SJSA1 (cell line): ENCODE measurements at regions not wholly inside any gene's neighbourhood (a gene's known extent, or its start where the extent isn't known, plus 50 kb on each side); places are given as distances from the start of the nearest gene placed in this dataset.
A peak's percentile ranks its signal among the peaks of the same experiment; 100 is the strongest.

Experiments
- DNase-seq, 2 experiments: peaks; one replicate each; pipeline ENCODE4 v3.0.0-alpha.2; 2015 to 2020; ENCODE audit warnings: low spot score in 2 of 2, low read depth in 1 of 2
- H3K27ac ChIP-seq: fragments of 250-450 bp; sonication (Bioruptor Pico); 2 replicates; pipeline ENCODE4 v1.5.1; 2020; ENCODE audit warnings: mild to moderate bottlenecking, moderate library complexity
- H3K27me3 ChIP-seq: fragments of 250-450 bp; sonication (Bioruptor Pico); replicated peaks from 2 replicates; pipeline ENCODE4 v1.5.1; 2020; ENCODE audit warnings: mild to moderate bottlenecking, moderate library complexity
- H3K36me3 ChIP-seq: fragments of 250-450 bp; sonication (Bioruptor Pico); 2 replicates; pipeline ENCODE4 v1.5.1; 2020; ENCODE audit warnings: mild to moderate bottlenecking
- H3K4me1 ChIP-seq: fragments of 250-450 bp; sonication (Bioruptor Pico); replicated peaks from 2 replicates; pipeline ENCODE4 v1.6.1; 2021; ENCODE audit warnings: mild to moderate bottlenecking
- H3K4me3 ChIP-seq: fragments of 250-450 bp; sonication (Bioruptor Pico); 2 replicates; pipeline ENCODE4 v1.5.1; 2020; ENCODE audit warnings: mild to moderate bottlenecking
- H3K9me3 ChIP-seq: fragments of 250-450 bp; sonication (Bioruptor Pico); replicated peaks from 2 replicates; pipeline ENCODE4 v1.5.1; 2020; ENCODE audit warnings: mild to moderate bottlenecking

DNA sequence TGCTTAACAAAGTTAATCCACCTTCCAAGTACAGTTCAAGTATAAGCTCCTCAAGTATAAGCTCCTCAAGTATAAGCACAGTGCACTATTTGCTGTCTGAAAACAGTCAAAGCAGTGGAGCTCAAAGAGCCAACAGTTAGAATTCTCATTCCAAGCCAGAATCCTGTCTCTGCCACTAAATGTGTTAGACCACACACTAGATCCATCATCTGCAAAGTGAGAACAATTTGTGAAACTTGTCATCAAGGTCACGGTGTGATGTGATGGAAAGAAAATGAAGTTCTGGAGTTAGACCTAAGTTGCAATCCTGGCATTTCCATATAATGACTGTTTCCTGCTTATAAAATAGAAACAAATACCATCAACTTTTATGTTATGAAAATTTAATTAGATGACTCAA lies 602.5 kb downstream of the TNS3 start:
- Histone ChIP-seq H3K36me3 (no peaks in the 10 kb centered on the region), H3K9me3 (no peaks in the 10 kb centered on the region)
- no peak for DNase-seq

GRCh38 chr7:46975493-46975892 lies 606.4 kb downstream of the TNS3 start:
- no peak for DNase-seq
- peaks cover 17% of the 10 kb centered on the region for H3K4me1 ChIP-seq
- no peaks in the 10 kb centered on the region for H3K9me3 ChIP-seq
- no peaks in the 10 kb centered on the region for H3K27me3 ChIP-seq
- H3K27ac ChIP-seq: no peak overlapping the region
- no peak overlapping the region for H3K4me3 ChIP-seq
- no peaks in the 10 kb centered on the region for H3K36me3 ChIP-seq

More for the DNA sequence above, 602.5 kb downstream of the TNS3 start:
- H3K27ac ChIP-seq: no peak overlapping the region
- no peaks in the 10 kb centered on the region for H3K4me1 ChIP-seq
- no peak overlapping the region for H3K4me3 ChIP-seq
- no peaks in the 10 kb centered on the region for H3K27me3 ChIP-seq

DNA sequence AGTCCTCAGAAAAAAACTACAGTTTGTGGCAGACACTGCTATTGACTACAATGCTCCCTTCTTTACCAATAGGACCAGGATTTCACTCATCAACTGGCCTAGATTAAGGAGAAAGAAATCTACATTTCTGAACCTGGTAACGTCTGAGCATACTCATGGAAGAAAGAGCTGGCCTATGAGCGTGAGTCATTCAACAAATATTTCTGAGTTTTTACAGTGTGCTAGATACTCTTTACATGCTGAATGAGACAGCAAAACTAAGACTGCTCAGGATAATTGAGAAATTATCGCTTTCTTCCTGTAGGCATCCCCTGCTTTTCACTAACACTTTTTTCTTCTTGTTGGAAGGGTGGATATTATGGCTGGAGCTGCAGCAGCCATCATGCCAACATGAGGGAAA lies 609.7 kb downstream of the TNS3 start:
- Histone ChIP-seq H3K27ac (peak overlapping the region; percentile 94), H3K4me1 (peaks cover 17% of the 10 kb centered on the region), H3K27me3 (no peaks in the 10 kb centered on the region), H3K36me3 (no peaks in the 10 kb centered on the region), H3K4me3 (no peak overlapping the region), H3K9me3 (no peaks in the 10 kb centered on the region)
- peak; percentile 48 to 89 for DNase-seq

DNA sequence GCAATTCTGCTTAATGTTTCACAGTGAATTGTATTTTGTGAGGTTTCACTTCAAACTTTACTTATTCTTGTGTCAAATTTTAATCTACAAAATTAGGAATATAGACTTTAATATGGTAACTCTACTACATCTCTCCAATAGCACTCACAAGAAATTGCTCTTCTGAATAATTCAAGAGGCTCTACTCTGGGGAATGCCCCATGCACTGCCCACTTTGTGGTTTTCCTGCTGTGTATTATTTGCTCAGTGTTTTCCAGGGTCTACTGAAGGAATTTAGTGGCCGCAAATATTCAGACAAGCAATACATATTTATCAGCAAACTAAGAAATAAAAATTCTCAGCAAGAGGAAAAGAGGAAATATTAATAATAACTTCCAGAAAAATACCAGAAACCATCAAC lies 611.4 kb downstream of the TNS3 start:
- H3K4me1 ChIP-seq: peaks cover 17% of the 10 kb centered on the region
- H3K9me3 ChIP-seq: no peaks in the 10 kb centered on the region
- H3K27me3 ChIP-seq: no peaks in the 10 kb centered on the region
- H3K36me3 ChIP-seq: no peaks in the 10 kb centered on the region
- H3K27ac ChIP-seq: no peak overlapping the region
- no peak overlapping the region for H3K4me3 ChIP-seq
- DNase-seq: no peak

DNA sequence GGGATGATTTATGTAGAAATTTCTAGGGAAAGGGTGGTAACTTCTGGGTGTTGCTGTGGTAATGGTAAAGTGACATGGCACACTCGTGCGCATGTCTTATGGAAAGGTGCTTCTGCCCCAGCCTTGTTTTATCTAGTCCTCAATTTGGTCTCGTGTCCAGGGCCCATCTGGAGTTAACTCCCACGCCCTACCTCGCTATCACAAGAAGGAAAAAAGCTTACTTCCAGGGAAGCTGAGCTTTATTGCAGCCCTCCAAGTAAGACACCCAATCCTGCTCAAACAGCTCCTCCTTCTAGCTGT lies 611.8 kb downstream of the TNS3 start:
- H3K27ac ChIP-seq: no peak overlapping the region
- peaks cover 17% of the 10 kb centered on the region for H3K4me1 ChIP-seq
- no peaks in the 10 kb centered on the region for H3K9me3 ChIP-seq
- no peaks in the 10 kb centered on the region for H3K27me3 ChIP-seq
- H3K36me3 ChIP-seq: no peaks in the 10 kb centered on the region
- DNase-seq: no peak
- no peak overlapping the region for H3K4me3 ChIP-seq

DNA sequence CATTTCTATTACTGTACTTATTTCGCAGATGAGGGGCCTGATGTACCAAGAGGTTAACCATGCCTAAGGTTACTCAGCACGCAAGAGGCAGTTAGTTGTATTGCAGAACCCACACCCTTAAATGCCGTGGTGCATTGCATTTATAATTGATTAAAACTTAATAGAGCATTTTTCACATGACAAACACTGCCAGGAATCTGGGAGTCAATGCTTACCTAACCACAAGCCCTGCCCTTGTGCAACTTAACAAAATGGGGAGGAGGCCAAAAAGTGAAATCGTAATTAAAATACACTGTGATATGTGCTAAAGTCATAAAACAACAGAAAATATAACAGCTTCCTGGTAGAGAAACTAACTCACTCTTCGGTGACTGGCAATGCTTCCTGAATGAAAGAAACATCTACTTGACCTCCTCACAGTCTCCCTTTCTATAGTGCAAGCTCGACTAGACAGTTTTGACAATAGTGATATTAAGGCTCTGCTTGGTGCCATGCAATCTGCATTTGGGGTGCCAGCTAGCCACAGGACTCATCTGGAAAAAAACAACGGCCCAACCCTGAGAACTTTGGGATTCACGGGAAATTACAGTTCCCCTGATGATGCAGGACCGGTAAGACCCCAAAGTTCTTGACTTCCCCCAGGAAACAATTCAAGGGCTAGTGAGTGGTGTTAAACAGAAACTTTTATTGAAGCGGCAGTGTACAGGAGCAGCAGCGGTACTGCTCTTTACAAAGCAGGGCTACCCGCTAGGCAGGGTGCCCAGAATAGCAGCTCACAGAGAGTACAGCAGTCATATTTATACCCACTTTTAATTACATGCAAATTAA lies 612.4 kb downstream of the TNS3 start:
- H3K4me3 ChIP-seq: no peak overlapping the region
- H3K9me3 ChIP-seq: no peaks in the 10 kb centered on the region
- no peak overlapping the region for H3K27ac ChIP-seq
- no peaks in the 10 kb centered on the region for H3K36me3 ChIP-seq
- H3K4me1 ChIP-seq: peaks cover 17% of the 10 kb centered on the region
- no peak for DNase-seq
- H3K27me3 ChIP-seq: no peaks in the 10 kb centered on the region

GRCh38 chr7:46968003-46968402 lies 613.9 kb downstream of the TNS3 start:
- no peak overlapping the region for H3K4me3 ChIP-seq
- H3K36me3 ChIP-seq: no peaks in the 10 kb centered on the region
- no peaks in the 10 kb centered on the region for H3K9me3 ChIP-seq
- peaks cover 15% of the 10 kb centered on the region for H3K4me1 ChIP-seq
- no peaks in the 10 kb centered on the region for H3K27me3 ChIP-seq
- H3K27ac ChIP-seq: no peak overlapping the region
- DNase-seq: no peak

GRCh38 chr7:46963719-46964118 lies 618.2 kb downstream of the TNS3 start:
- Histone ChIP-seq H3K9me3 (no peaks in the 10 kb centered on the region), H3K27me3 (no peaks in the 10 kb centered on the region), H3K27ac (no peak overlapping the region), H3K36me3 (no peaks in the 10 kb centered on the region), H3K4me1 (no peaks in the 10 kb centered on the region), H3K4me3 (no peak overlapping the region)
- DNase-seq: no peak

DNA sequence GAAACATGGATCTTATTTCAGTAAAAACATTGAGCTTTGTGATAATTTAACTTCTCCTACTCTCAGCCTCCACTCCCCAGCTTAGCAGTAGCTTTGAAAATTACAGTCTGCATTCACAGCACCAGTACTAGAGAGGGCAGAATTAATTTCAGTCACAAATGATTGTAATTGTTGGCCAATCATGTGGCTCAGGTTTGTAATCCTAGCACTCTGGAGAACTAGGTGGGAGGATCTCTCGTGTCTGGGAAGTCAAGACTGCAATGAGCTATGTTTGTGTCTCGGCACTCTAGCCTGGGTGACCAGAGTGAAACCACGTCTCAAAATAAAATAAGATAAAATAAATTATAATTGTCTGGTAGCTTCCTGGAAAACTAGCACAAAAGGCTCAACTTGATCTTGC lies 620.9 kb downstream of the TNS3 start:
- Histone ChIP-seq H3K4me1 (no peaks in the 10 kb centered on the region), H3K4me3 (no peak overlapping the region), H3K36me3 (no peaks in the 10 kb centered on the region), H3K27ac (no peak overlapping the region), H3K27me3 (no peaks in the 10 kb centered on the region), H3K9me3 (no peaks in the 10 kb centered on the region)
- DNase-seq: no peak

GRCh38 chr7:46957195-46957594 lies 624.7 kb downstream of the TNS3 start:
- Histone ChIP-seq H3K36me3 (no peaks in the 10 kb centered on the region), H3K27me3 (no peaks in the 10 kb centered on the region), H3K27ac (no peak overlapping the region), H3K4me3 (no peak overlapping the region), H3K9me3 (no peaks in the 10 kb centered on the region), H3K4me1 (no peaks in the 10 kb centered on the region)
- no peak for DNase-seq

DNA sequence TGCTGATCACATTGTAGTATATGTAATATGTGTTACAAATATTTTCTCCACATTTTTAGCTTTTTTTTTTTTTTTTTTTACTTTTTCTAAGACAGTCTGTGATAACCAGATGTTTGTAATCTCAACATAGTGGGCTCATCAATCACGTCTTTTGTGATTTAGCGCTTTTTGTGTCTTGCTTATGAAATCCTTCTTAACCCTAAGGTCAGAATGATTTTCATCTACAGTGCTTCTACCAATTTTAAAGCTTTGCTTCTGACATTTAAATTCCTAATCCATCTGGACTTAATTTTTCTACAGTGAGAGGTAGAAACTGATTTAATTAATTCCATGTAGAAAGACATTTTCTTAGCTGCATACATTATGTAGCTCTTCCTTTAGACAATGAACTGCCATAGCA lies 626.4 kb downstream of the TNS3 start:
- H3K27ac ChIP-seq: no peak overlapping the region
- no peak for DNase-seq

DNA sequence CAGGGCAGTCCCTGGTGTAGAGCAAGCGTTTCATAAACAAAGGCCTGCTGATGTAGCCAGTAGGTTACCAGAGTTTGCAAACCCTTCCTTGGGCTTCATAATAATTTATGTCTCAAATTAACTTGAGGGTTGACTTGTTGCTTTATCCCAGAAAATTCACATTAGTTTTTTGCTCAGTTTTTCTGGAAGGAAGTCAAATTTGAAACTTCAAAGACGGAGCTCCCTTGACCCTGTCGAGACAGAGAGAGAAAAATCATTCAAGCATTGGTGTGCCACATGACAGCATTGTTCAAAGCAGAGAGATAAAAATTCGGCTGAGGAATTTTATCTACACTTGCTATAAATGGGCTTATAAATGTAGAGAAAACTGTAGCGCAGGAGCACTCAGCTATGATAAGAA lies 627.7 kb downstream of the TNS3 start:
- Histone ChIP-seq H3K4me3 (no peak overlapping the region), H3K4me1 (no peaks in the 10 kb centered on the region), H3K27me3 (no peaks in the 10 kb centered on the region), H3K9me3 (no peaks in the 10 kb centered on the region), H3K36me3 (no peaks in the 10 kb centered on the region), H3K27ac (no peak overlapping the region)
- no peak for DNase-seq

More for the DNA sequence above, 626.4 kb downstream of the TNS3 start:
- Histone ChIP-seq H3K4me3 (no peak overlapping the region), H3K36me3 (no peaks in the 10 kb centered on the region), H3K27me3 (no peaks in the 10 kb centered on the region), H3K4me1 (no peaks in the 10 kb centered on the region), H3K9me3 (no peaks in the 10 kb centered on the region)

GRCh38 chr7:46953008-46953407 lies 628.9 kb downstream of the TNS3 start:
- Histone ChIP-seq H3K36me3 (no peaks in the 10 kb centered on the region), H3K27me3 (no peaks in the 10 kb centered on the region), H3K27ac (no peak overlapping the region), H3K4me1 (peaks cover 6% of the 10 kb centered on the region; the same call in 1 of the 2 replicates), H3K4me3 (no peak overlapping the region), H3K9me3 (no peaks in the 10 kb centered on the region)
- DNase-seq: no peak

DNA sequence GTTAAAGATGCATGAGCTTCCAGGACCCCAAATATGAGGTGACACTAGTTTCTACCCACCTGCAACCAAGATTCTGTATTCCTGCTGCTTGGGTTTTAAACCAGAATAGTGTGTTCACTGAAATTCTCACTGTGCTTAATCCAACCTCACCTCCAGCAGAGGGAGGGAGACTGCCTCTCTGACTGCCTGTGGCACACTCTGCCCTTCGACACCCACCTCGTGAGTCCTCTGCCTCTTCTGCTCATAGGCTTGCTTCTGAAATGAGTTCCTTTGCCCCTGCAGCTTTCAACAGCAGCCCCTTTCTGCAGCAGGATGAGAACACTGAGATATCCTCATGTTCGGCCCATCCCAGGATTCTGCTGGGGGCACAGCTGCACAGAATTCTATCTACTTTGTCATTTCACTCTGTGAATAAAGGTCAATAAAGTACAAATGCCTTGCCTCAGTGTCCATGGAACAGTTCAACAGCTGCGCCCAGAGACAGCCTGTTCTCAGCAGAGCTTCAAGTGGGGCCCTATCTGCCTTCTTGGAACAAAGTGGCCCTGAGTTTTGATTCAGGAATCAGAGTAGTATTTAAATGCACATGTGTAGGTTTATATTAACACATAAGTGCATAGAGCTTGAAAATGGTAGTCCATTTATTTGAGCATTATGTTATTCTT lies 632.5 kb downstream of the TNS3 start:
- Histone ChIP-seq H3K4me3 (no peak overlapping the region), H3K27me3 (no peaks in the 10 kb centered on the region), H3K9me3 (no peaks in the 10 kb centered on the region), H3K4me1 (peaks cover 6% of the 10 kb centered on the region; the same call in 1 of the 2 replicates), H3K36me3 (no peaks in the 10 kb centered on the region), H3K27ac (no peak overlapping the region)
- no peak for DNase-seq
